Endothelial cell of umbilical vein (primary cell): ENCODE measurements at regions not wholly inside any gene's neighbourhood (a gene's known extent, or its start where the extent isn't known, plus 50 kb on each side); places are given as distances from the start of the nearest gene placed in this dataset.

Experiments
- BruUV-seq: library from RNA; stranded (reverse); fragments of 400-500 nt; replicated peaks from 2 replicates; lab custom pipeline; 2021; lab: Mats Ljungman, UMichigan
- CTCF ChIA-PET: fragments of 300-600, 350-600 bp; sonication (Branson Sonifier 250); formaldehyde crosslinking; loops from one replicate; lab custom pipeline; 2021; ENCODE audit warnings: antibody characterized with exemption, inconsistent platforms; lab: Charles Lee
- POLR2A ChIA-PET: fragments of 300-600, 350-600 bp; sonication (Branson Sonifier 250); formaldehyde crosslinking; loops from one replicate; lab custom pipeline; 2021; ENCODE audit warnings: antibody characterized with exemption, inconsistent platforms; lab: Charles Lee
- DNase-seq: peaks from one replicate; pipeline ENCODE4 v3.0.0-alpha.2; 2011; ENCODE audit warnings: low read depth, low spot score
- FAIRE-seq: peaks from 2 replicates; lab custom pipeline; 2011; peaks lifted over from hg19 to GRCh38; lab: Jason Lieb, UNC
- H2AFZ ChIP-seq: 2 replicates; pipeline ENCODE4 v1.6.0; 2012; ENCODE audit warnings: low read depth, low read length, control low read depth, inconsistent platforms
- H3K27ac ChIP-seq: 2 replicates; pipeline ENCODE4 v1.5.1; 2011; ENCODE audit warnings: low read depth, mild to moderate bottlenecking, control low read depth, low read length, moderate library complexity; ENCODE audit not compliant: insufficient read depth
- H3K27me3 ChIP-seq, 2 experiments: 2 replicates each; pipeline versions ENCODE4 v1.6.0 to v1.6.1; 2011; ENCODE audit warnings: low read length in 2 of 2, mixed read lengths in 1 of 2; ENCODE audit not compliant: control insufficient read depth in 2 of 2, insufficient read depth in 2 of 2
- H3K36me3 ChIP-seq, 2 experiments: 2 replicates in 1 of 2; 3 replicates in 1 of 2; pipeline ENCODE4 v1.5.1; 2011; ENCODE audit warnings: low read length in 2 of 2, mild to moderate bottlenecking in 1 of 2, moderate library complexity in 1 of 2; ENCODE audit not compliant: control insufficient read depth in 2 of 2, insufficient read depth in 2 of 2; ENCODE audit errors: extremely low read depth in 1 of 2
- H3K4me1 ChIP-seq: 3 replicates; pipeline ENCODE4 v1.5.1; 2011; ENCODE audit warnings: mild to moderate bottlenecking, low read length; ENCODE audit not compliant: control insufficient read depth, insufficient read depth; ENCODE audit errors: extremely low read depth
- H3K4me2 ChIP-seq: 2 replicates; pipeline ENCODE4 v1.6.1; 2011; ENCODE audit warnings: low read length, control low read depth, mixed read lengths; ENCODE audit not compliant: insufficient read depth
- H3K4me3 ChIP-seq, 3 experiments: fragments of 200-600 bp in 1 of 3; sonication (generic), shearing (Covaris generic) in 1 of 3; replicated peaks in 1 of 3; 2 replicates each; pipeline ENCODE4 v1.5.1; 2011 to 2016; ENCODE audit warnings: control low read depth in 3 of 3, low read length in 3 of 3, mild to moderate bottlenecking in 2 of 3, inconsistent platforms in 1 of 3, low read depth in 1 of 3, moderate library complexity in 1 of 3; ENCODE audit not compliant: insufficient read depth in 1 of 3
- H3K79me2 ChIP-seq: 2 replicates; pipeline ENCODE4 v1.6.0; 2012; ENCODE audit warnings: low read length, inconsistent platforms; ENCODE audit not compliant: control insufficient read depth, insufficient read depth
- H3K9ac ChIP-seq: replicated peaks from 2 replicates; pipeline ENCODE3; 2011; ENCODE audit warnings: low read length, control low read depth; ENCODE audit not compliant: insufficient read depth; ENCODE audit errors: extremely low read depth
- H3K9me1 ChIP-seq: replicated peaks from 3 replicates; pipeline ENCODE4 v1.6.0; 2011; ENCODE audit warnings: mild to moderate bottlenecking, low read length; ENCODE audit not compliant: control insufficient read depth, insufficient read depth; ENCODE audit errors: extremely low read depth
- H3K9me3 ChIP-seq: replicated peaks from 2 replicates; pipeline ENCODE4 v1.5.1; 2012; ENCODE audit warnings: low read length, inconsistent platforms; ENCODE audit not compliant: control insufficient read depth, insufficient read depth
- H4K20me1 ChIP-seq: replicated peaks from 2 replicates; pipeline ENCODE3; 2011; ENCODE audit warnings: mild to moderate bottlenecking, low read length; ENCODE audit not compliant: control insufficient read depth, insufficient read depth; ENCODE audit errors: extremely low read depth
- EZH2 ChIP-seq: IDR thresholded peaks from 2 replicates; pipeline ENCODE4 v1.6.1; 2012; ENCODE audit warnings: borderline replicate concordance, low read depth, mild to moderate bottlenecking, moderate library complexity, low read length, inconsistent platforms; ENCODE audit not compliant: severe bottlenecking
- FOS ChIP-seq: IDR thresholded peaks from 2 replicates; pipeline ENCODE4 v1.6.1; 2011; ENCODE audit warnings: mild to moderate bottlenecking, low read length, moderate library complexity, borderline replicate concordance; ENCODE audit not compliant: insufficient read depth
- GATA2 ChIP-seq: IDR thresholded peaks from 2 replicates; pipeline ENCODE4 v1.7.0; 2011; ENCODE audit warnings: low read depth, mild to moderate bottlenecking, moderate library complexity, mixed read lengths, low read length; ENCODE audit not compliant: insufficient read length, insufficient read depth
- JUN ChIP-seq: IDR thresholded peaks from 2 replicates; pipeline ENCODE4 v1.6.1; 2011; ENCODE audit warnings: borderline replicate concordance, low read depth; ENCODE audit not compliant: insufficient read length, insufficient read depth
- MAX ChIP-seq: IDR thresholded peaks from 2 replicates; pipeline ENCODE4 v1.6.1; 2011; ENCODE audit not compliant: insufficient read depth, insufficient read length
- MYC ChIP-seq: IDR thresholded peaks from one replicate; pipeline ENCODE4 v1.6.1; 2011; ENCODE audit warnings: mild to moderate bottlenecking, low read depth, low read length
- POLR2A ChIP-seq: IDR thresholded peaks from 2 replicates; pipeline ENCODE4 v1.6.1; 2012; ENCODE audit warnings: low read depth, mild to moderate bottlenecking, control low read depth, low read length
- POLR2AphosphoS5 ChIP-seq: IDR thresholded peaks from 2 replicates; pipeline ENCODE4 v1.6.1; 2012; ENCODE audit warnings: low read depth, mild to moderate bottlenecking, control low read depth, low read length, moderate library complexity; ENCODE audit not compliant: insufficient read depth
- dilution Hi-C: fragments of 300-500 bp; cut with MboI; formaldehyde crosslinking; loops from one replicate; pipeline ENCODE4 v1.15.0; 2019; ENCODE audit warnings: low sequenced_read_pairs; ENCODE audit not compliant: extremely low pct_ligation_motif_present
- intact Hi-C: fragments of 100-400 bp; cut with micrococcal nuclease; formaldehyde crosslinking; loops from one replicate; pipeline ENCODE4 v1.10.0; 2022
- TF ChIP-seq, protein P1 (sequence below), 2 donors: IDR thresholded peaks; 1 replicate in 1 of 2; 2 replicates in 1 of 2; pipeline ENCODE4 v1.5.1; 2011; ENCODE audit warnings: low read length in 2 of 2, mild to moderate bottlenecking in 2 of 2, moderate library complexity in 2 of 2, control low read depth in 1 of 2, inconsistent platforms in 1 of 2, low read depth in 1 of 2; ENCODE audit not compliant: insufficient read depth in 1 of 2; ENCODE audit errors: extremely low read depth in 1 of 2

DNA sequence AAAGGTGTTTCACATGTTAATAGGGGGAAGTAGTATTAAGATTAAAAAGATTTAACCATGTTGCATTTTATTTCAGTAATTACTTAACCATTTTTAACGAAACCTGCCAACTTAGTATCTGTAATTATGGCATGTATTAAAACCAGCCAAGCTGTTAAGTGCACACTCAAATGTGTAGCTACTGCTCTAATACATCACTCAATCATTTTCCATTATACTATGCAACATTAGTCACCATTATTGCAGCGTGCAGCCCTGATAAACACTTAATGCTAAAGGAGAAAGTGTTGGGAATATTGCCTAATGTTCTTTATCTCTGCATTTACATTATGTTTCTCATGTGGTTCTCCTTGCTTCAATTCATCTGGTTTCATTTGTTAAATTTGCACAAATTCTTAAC lies 745.9 kb upstream of the FAM98A start:
- H3K4me3 ChIP-seq = no peak overlapping the region
- DNase-seq (no peak), FAIRE-seq (no peak)
- no TSS peak for BruUV-seq
- no peak overlapping the region for H3K27ac ChIP-seq
- TF ChIP-seq POLR2AphosphoS5 (no peak), MAX (no peak), GATA2 (no peak), POLR2A (no peak), EZH2 (no peak), FOS (no peak), JUN (no peak), MYC (no peak)
- TF ChIP-seq, protein P1, sequence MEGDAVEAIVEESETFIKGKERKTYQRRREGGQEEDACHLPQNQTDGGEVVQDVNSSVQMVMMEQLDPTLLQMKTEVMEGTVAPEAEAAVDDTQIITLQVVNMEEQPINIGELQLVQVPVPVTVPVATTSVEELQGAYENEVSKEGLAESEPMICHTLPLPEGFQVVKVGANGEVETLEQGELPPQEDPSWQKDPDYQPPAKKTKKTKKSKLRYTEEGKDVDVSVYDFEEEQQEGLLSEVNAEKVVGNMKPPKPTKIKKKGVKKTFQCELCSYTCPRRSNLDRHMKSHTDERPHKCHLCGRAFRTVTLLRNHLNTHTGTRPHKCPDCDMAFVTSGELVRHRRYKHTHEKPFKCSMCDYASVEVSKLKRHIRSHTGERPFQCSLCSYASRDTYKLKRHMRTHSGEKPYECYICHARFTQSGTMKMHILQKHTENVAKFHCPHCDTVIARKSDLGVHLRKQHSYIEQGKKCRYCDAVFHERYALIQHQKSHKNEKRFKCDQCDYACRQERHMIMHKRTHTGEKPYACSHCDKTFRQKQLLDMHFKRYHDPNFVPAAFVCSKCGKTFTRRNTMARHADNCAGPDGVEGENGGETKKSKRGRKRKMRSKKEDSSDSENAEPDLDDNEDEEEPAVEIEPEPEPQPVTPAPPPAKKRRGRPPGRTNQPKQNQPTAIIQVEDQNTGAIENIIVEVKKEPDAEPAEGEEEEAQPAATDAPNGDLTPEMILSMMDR (IDR thresholded peaks at IDR 0.05; ENCODE audit: extremely low read depth in 1 of 2, insufficient read depth in 1 of 2, low read depth in 1 of 2, low read length in 2 of 2) = no peak
- no peaks in the 10 kb centered on the region for H3K9me3 ChIP-seq
- ChIA-PET CTCF (no interaction called here), POLR2A (no interaction called here)
- no peak overlapping the region for H3K9ac ChIP-seq
- no peaks in the 10 kb centered on the region for H3K4me1 ChIP-seq
- H4K20me1 ChIP-seq = no peaks in the 10 kb centered on the region
- H3K27me3 ChIP-seq = no peaks in the 10 kb centered on the region
- no peaks in the 10 kb centered on the region for H3K79me2 ChIP-seq
- no peaks in the 10 kb centered on the region for H3K9me1 ChIP-seq
- dilution Hi-C loops (no loop called here), intact Hi-C loops (no loop called here)
- H3K36me3 ChIP-seq = no peaks in the 10 kb centered on the region
- no peak overlapping the region for H3K4me2 ChIP-seq
- H2AFZ ChIP-seq = no peak overlapping the region
